ENCODE measurements at regions not wholly inside any gene's neighbourhood (a gene's known extent, or its start where the extent isn't known, plus 50 kb on each side); places are given as distances from the start of the nearest gene placed in this dataset.

- TF ChIP-seq POLR2A (IDR thresholded peaks at IDR 0.05) (no peak), CTCF (IDR thresholded peaks at IDR 0.05) (no peak)
These were observed 244.7 kb downstream of the MSRB3 start for GRCh38 chr12:65522956-65523860.
